SW 1271 (cell line): ENCODE measurements at regions not wholly inside any gene's neighbourhood (a gene's known extent, or its start where the extent isn't known, plus 50 kb on each side); places are given as distances from the start of the nearest gene placed in this dataset.

Source experiments
- DNase-seq, 2 experiments: peaks; one replicate each; lab custom pipeline; 2025; lab: John Stamatoyannopoulos, UW

DNA sequence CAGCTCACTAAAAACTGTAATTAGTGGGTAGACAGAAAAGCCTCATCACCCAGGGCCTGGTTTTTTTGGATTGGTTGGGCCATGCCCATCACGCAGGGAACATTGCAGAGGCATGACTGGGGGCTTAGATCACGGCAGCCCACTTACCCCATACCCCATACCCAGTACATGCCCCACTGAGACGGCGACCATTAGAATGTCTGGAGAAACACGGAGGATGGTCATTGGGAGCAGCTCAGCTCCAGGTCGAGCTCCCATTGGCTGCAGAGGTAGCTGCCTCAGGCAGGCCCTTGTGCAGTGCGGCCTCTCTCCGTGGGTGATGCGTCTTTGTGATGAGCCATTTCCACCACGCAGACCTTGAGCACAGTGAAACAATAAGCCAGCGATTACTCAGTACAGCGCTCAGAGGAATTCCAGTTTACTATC lies 204.0 kb downstream of the GADD45G start:
- no peak for DNase-seq

DNA sequence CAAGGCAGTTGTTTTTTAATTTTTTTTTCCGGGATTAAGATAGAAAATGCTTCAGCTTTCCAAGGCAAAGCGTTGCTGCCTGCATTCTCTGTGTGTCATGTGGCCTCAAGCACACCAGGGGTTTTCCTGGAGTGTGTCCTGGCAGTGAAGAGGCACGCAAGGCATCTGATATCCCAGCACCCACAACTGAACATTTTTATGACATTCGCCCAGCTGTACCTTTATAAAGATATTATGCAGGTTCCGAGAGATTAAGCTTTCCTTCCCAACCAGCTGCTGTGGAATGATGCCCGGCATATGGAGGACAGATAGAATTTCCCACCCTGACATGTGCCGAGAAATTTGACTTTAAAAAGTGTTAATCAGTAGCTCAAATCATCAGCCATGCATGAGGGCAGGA lies 205.6 kb downstream of the GADD45G start:
- no peak for DNase-seq

DNA sequence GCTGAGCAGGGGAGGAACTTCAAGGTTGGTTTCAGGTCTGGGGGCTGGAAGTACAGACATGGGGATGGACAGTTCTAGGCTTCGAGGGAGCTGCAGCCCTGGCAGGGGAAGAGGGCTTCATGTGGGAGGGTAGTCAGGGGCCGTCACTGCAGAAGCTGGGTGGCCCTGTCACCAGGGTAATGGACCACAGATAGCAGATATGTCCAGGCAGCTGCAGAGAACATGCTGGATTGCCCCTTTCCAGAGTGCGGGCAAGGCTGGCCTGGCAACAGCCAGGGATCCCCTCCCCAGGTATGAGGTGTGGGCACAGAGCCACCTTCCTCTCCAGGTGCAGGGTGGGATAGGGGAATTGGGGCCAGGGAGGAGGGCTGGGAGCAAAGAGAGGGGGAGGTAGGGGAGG lies 206.5 kb downstream of the GADD45G start:
- no peak for DNase-seq

DNA sequence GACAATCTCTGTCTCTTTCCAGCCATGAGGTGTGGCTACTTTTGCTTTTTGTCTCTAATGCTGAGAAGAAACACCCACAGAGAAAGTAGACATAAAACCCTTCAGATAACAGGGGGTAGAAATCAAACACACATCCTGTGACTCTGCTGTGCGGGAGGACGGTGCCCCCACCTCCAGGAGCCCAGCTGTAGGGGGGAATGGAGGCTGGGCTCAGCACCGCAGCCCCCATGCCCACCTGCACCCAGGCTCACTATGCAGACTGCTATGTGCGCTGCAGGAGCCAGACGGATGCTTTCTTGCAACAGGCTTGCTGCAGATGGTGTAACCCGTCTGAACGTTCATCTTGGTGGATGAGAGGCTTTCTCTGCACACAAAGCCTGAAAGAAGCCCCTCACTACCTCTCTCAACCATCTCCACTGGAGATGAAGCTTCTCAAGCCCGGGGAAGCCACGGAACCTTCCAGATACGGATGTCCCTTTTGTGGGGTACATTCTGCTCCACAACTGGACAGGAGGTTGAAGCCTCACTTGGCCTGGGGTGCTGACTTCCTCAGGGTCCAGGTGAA lies 207.2 kb downstream of the GADD45G start:
- no peak for DNase-seq

DNA sequence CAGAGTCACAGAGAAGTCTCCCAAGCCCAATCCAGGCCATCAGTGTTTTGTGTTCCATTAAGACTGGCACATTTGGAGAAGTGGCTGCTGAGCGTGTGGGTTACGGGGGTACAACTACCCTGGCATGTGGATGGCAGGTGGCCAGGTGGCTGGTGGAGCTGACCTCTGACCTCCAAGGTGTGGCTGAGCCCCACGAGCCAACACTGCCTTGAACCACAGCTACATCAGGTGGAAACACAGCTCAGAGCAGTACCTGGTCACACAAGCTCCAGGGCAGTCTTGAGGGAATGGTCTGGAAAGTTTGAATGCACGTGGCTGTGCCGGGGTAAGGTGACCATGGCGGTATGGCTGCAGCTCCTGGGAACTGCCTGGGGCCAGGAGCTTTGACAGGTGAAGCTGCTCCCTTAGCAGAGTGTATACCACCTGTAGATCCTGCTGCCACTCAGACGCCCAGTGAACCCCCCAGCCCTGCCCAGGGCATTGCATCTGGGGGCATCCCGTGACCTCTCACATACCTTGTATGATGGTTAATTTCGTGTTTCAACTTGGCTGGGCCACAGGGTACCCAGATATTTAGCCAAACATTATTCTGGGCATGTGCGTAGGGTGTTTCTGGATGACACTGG lies 207.9 kb downstream of the GADD45G start:
- DNase-seq = no peak

DNA sequence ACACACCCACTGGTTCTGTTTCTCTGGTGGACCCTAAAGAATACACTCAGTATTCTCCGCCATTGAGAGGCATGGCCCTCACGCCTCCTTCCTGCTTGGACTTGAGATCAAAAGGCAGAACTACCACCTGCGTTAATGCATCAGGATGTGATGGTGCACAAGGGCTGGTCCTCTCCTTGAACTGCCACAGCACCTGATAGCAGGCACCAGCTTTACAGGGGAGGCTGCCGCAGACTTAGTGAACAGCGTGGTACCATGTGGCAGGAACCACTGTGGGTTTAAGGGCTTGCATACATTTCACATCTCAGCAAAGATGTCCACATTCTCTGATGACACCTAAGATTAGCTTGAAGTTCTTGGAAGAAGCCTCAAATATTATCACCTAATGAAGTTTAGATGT lies 208.7 kb downstream of the GADD45G start:
- DNase-seq = no peak

DNA sequence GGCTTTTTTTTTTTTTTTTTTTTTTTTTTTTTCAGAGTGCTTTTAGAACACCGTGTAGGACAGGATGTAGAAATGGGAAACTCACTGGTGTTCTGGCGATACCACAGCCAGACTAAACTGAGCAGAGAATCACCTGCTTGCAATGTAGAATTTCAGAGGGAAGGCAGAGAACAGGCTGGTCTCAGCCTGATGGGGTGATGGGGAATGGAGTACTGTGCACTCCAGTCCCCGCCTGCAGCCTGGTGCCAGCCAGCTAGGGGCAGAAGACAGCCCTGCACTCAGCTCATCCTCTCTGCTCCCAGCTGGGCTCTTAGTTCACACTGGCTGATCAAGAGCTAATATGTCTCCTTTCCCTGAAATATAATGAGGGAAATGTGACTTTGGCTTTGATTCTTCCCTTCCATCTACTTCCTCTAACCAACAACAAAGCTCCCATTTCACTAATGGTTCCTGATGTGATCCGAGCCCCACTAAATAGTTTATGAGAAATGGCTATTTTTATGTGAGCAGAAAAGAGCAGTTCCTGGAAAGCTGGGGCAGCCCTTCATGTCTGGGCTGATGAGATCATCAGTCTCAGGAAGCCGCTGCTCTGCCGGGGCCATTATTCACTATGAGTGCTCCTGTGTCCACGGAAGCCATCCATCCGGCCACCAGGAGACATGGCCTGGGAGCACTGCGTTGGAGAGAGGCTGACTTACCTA lies 209.7 kb downstream of the GADD45G start:
- no peak for DNase-seq

DNA sequence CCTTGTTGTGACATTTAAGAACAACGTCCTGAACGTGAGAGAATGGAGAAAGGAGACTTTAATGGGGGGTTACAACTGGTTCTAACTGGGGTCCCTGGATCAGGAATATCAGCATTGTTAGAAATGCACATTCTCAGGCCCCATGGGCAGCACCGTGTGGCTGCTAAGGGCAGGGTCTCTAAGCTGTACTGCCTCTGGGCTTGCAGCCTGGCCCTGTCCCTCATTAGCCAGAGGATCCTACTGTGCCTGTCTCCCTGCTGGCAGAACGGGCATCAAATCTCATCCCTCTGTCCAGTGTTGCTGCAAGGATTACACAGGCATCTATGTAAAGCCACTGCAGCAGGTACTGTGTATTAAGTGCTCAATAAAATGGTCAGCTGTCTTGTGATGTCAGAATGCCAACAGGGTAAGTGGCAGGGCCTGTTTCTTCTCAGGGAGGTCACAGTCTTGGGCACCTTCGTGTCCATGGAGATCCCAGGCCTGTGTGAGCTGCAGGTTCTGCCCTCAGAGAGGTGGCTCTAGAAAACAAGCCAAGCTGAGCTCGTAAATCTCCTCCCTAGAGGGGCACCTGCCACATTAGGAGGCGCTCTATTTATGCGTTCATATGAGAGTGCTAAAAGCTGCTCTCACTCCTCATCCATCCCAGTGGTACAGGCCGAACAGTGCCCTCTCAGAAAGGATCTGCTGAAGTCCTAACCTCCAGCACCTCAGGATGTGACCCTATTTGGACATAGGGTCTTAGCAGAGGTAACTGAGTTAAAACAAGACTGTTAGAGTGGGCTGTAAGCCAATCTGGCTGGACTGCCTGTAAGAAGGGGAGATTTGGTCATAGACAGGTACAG lies 210.5 kb downstream of the GADD45G start:
- no peak for DNase-seq

DNA sequence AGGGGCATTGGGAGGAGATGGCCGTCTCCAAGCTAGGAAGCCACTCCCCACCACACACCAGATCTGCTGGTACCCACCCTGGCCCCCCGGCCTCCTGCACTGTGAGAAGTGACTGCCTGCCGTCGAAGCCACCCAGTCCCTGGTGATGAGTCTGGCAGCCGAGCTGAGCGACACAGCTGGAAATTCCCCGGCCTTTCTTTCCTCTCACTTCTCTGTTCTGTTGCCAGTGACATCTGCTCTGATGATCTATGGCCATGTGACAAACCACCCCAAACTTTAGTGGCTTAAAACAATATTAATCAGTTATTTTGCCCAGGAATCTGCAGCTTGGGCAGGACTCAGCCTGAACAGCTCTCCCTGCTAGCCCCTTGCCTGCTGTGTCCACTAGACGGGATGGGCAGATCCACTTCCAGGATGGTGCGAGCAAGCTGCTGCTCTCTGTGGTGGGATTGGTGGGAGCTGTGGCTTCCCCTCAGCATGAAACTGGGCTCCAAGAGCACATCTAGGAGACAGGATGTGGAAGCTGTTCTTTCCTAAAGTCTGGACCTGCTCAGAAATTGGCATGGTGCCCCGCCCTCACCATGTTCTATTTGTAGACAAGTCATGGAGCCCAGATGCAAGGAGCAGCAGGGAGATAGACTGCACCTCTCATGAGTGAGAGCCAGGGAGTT lies 211.2 kb downstream of the GADD45G start:
- DNase-seq = no peak

DNA sequence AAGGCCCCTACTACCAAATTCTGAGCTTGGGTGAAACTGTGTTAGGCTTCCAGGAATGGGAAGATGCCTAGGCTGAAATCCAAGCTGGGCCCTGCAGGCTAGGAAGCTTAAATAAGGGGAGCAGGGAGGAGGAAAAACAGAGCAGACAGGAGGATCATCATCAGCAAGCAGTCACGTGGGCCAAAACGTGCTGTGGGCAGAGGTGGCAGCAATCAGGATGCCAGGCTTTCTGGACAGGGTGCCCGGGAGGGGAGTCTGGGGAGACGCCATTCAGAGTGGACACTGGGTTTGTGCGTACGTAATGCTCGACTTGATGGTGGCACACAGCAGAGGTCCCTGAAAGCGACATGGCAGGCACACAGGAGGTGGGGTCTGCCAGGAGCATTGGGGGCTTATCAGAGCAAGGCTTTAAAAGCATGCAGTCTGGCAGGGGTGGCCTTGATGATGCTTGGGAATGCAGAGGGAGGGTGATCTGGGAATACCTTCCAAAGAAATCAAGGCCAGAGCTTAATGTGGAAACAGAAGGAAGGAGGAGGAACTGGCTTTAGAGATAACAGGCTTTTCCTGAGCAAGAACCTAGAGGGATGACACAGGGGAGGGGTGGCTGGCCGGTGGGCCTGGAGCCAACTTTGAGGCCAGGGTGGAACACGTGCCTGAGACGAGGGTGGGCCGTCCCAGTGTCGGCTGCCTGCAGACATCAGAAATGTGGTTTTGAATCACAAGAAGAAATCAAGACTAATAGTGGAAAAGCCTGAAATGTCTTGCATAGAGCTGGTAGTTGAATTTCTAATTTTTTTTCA lies 212.5 kb downstream of the GADD45G start:
- DNase-seq = no peak

DNA sequence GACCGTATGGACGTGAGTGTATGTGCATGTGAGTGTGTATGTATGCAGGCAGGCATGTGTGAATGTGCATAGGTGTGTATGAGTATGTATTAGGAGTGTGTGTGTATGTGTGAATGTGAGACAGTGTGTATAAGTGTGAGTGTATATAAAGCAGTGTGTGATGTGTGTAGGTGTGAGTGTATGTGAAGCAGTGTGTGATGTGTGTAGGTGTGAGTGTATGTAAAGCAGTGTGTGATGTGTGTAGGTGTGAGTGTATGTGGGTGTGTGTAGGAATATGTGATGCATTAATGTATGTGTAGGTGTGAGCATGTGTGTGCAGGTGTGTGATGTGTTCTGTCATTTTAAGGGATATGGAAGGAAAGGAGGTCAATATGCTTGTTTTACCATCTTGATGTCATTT lies 215.5 kb downstream of the GADD45G start:
- no peak for DNase-seq

DNA sequence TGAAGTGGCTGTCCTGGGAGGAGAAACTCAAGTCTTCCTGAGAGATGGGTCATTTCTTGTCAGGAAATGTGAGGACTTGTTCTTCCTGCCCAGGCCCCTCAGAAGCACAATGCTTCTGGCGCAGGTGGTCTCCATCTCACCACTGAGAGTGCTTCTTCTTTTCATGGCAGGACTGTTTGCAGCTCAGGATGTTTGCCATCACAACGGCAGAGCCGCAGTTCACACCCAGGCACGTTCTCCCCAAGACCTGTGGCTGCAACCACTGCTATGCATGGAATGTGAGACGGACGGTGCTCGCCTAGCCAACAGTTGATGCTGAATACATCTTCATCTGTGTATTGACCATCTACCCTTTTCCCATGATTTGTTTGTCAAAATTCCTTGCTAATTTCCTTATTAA lies 216.3 kb downstream of the GADD45G start:
- DNase-seq = no peak

DNA sequence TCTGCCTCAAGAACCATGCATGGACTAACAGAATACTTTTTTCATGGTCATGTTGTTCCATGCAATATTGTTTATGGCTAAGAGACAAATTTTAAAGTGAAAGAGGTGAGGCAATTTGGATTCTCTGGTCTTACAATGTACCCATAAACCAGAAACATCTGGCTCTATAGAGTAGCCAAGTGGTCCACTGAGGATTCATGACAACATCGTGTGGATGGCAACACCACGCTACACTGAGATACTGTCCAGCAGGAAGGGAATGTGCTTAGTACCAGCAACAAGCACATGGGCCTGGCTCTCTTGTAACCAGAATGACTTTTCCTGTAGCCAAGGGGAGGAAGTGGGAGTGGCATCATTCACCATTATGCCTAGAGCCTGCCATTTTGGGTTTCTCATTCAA lies 218.2 kb downstream of the GADD45G start:
- no peak for DNase-seq

DNA sequence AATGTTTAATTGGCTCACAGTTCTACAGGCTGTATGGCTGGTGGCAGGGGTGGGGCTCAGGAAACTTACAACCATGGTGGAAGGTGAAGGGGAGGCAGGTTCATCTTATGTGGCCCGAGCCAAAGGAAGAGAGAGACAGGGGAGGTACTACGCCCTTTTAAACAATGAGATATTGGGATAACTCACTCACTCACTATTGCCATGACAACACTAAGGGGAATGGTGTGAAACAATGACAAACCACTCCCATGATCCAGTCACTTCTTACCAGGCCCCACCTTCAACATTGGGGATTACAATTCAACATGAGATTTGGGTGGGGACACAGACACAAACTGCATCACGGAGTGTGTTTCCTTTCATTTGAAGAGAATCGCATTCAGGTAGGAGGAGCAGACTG lies 220.9 kb downstream of the GADD45G start:
- DNase-seq = no peak

DNA sequence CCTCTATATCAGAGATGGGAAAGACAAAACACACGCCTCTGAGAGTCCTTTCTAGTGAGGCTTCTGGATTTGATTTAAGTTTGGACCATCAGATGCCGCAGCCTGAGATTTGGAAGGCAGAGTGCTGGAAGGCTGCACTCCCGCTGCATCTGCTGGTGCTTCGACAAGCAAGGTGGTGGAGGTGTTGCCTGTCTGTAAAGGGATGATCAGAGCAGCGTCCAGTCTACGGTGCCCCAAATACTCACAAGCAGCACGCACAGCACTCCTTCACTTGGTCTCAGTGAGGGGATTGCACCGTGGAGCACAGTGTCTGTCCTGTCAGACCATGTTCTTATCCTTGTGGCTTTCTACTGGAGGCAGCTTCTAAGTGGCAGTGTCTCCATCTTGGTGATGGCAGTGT lies 221.4 kb downstream of the GADD45G start:
- DNase-seq = no peak

DNA sequence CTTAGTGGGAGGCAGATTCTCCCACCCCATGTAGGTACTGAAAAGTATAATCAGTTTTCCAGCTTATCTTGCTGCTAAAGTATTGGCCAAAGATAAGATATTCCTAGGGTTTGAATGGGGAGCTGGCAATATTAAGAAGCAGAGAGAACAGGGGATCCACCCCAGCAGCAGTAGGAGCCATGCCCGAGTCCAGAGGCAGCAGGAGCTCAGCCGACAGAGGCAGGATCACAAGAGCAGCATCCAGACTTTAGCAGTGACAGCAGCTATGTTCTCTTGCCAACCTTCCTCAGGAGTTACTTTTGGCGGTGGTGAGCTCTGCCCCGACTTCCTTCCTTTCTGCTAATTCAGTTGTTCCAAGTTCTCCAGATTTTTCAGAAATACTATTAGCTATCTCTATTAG lies 224.5 kb downstream of the GADD45G start:
- no peak for DNase-seq

DNA sequence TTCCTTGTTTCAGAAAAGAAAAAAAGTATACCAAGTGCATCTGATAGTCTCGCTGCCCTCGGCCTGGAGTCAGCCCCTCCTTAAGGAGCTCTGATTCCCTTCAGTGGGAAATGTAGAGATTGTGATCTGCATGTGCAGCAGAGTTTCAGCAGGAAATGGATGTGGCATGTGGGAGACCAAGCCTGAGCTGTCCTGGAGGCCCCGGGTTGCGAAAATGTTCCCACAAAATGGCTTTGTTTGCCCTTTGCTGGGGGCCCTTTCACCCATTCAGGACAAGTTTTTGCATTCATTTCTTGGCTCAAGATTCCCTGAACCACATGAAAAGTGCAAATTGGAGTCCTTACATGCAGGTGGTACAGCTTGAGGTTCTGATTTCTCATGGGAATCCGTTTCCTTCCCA lies 230.9 kb downstream of the GADD45G start:
- DNase-seq = no peak

DNA sequence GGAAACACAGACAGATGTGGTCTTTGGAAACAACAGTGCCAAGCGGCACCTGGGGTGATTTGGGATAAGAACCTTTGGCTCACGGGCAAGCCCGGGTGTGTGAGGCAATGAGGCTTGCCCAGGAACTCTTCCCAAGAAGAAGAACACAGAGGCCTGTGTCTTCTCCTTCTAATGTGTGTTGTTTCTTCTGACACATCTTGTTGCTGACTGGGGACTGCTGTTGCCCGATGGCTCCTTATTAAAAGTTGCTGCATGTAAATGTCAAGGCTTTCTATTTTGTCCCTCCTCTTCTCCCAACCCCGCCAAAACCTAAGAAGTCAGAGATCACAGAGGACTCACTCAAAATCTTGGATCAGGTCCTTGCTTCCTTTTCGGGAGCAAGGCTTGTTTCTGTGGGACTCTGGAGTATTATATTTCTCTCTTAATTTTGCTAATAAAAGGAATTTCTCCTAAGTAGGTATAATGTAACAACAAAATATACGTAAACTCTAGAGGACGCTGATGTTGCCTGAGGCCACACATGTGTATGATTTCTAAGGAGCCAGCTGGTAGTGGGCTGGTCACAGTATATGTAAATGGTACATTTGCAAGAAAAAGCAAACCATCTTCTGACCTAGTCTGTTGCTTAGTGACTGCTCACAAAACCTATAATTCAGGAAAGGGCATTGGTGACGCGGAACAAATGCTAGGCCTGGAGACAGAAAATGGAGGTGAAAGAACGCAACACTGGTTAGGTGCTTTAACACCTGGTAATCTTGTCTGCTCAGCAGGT lies 232.5 kb downstream of the GADD45G start:
- DNase-seq = no peak

DNA sequence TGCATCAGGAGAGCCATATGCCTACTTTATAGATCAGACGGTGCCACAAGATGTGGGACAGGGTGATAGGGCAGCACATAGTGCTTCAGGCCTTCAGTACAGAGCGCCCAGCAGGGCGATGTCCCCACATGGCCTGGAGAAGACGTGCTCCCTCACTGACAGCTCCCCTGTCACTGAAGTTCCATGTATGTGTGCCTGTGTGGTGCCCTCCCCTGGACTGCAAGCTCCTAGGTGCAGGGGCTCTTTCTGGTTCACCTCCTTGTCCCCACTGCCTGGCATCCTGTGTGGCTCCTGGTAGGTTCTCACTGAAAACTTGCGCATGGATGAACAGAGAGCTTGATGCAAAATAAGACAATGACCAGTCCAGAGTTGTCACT lies 233.1 kb downstream of the GADD45G start:
- no peak for DNase-seq

DNA sequence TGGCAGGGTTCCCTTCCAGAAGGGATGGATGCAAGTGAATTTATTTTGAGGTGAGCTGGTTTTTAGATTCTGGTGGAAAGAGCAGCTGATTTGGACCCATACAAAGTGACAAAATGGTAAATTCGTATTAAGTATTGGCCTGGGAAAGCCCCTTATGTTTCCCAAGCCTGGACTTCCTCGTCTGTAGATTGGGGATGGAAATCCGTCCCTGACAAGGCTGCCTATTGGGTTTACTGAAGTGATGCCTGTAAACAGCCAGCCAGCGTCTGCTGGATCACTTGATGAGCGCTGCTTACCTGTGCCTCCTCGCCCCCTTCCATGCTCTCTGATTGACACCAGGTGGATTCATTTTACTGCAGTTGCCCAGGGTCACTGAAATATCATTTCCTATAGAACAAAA lies 233.8 kb downstream of the GADD45G start:
- DNase-seq = no peak

DNA sequence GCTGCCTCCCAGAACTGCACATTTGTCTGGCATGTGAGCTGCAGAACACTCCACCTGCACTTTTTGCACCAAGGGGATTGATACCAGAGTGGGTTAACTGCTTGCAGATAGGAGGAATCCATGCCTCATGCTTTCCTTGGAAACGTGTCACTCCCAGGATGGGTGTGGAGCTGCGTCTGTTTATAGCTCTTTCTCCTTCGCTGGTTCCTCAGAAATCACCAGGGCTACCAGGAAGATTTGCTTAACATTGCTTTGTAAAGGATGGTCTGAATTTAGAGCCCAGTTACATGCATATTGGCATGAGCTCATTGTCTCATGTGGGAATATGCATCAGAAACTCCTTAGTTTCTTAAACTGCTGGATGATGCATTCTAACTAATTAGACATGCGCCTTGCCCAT lies 234.6 kb downstream of the GADD45G start:
- DNase-seq = no peak
